ENCODE measurements at regions not wholly inside any gene's neighbourhood (a gene's known extent, or its start where the extent isn't known, plus 50 kb on each side); places are given as distances from the start of the nearest gene placed in this dataset.

GRCh38 chr10:2917926-2918325 lies 149.4 kb upstream of the PFKP start:
- DNase-seq (no peak), ATAC-seq (ENCODE audit: insufficient read depth, low read depth) (no peak)
- no peaks in the 10 kb centered on the region for H3K27me3 ChIP-seq (ENCODE audit: insufficient read depth, low read length, poor library complexity)
- H3K79me2 ChIP-seq (ENCODE audit: insufficient read depth, low read length), result no peaks in the 10 kb centered on the region
- no peaks in the 10 kb centered on the region for H3K9me3 ChIP-seq (ENCODE audit: insufficient read depth, low read length, severe bottlenecking)
- no peak overlapping the region for H2AFZ ChIP-seq (ENCODE audit: low read depth, low read length)
- no peak overlapping the region for H3K9ac ChIP-seq (ENCODE audit: low read depth, low read length)
- H3K36me3 ChIP-seq (ENCODE audit: insufficient read depth, low read length), result no peaks in the 10 kb centered on the region
- H3K4me3 ChIP-seq (ENCODE audit: low read depth in 1 of 2, low read length in 2 of 2), result no peak overlapping the region
- peaks cover 47% of the 10 kb centered on the region for H3K4me1 ChIP-seq (ENCODE audit: insufficient read depth, low read length)
- no peaks in the 10 kb centered on the region for H4K20me1 ChIP-seq (ENCODE audit: insufficient read depth, low read length)
- H3K27ac ChIP-seq (ENCODE audit: low read length), result peak overlapping the region; percentile 24; the same call in 1 of the 2 replicates
- H3K4me2 ChIP-seq (ENCODE audit: insufficient read depth, low read length), result no peak overlapping the region
- TF ChIP-seq CTCF (IDR thresholded peaks at IDR 0.05; ENCODE audit: borderline replicate concordance, extremely low read depth, low read length, poor library complexity, severe bottlenecking), result no peak
- TF ChIP-seq EZH2 (IDR thresholded peaks at IDR 0.05; ENCODE audit: borderline replicate concordance, low read depth, low read length, severe bottlenecking), result no peak

GRCh38 chr10:2915412-2915811 lies 151.9 kb upstream of the PFKP start:
- Histone ChIP-seq H3K4me3 (ENCODE audit: low read depth in 1 of 2, low read length in 2 of 2) (no peak overlapping the region), H3K36me3 (ENCODE audit: insufficient read depth, low read length) (no peaks in the 10 kb centered on the region), H3K79me2 (ENCODE audit: insufficient read depth, low read length) (no peaks in the 10 kb centered on the region), H2AFZ (ENCODE audit: low read depth, low read length) (no peak overlapping the region), H3K4me2 (ENCODE audit: insufficient read depth, low read length) (no peak overlapping the region), H4K20me1 (ENCODE audit: insufficient read depth, low read length) (no peaks in the 10 kb centered on the region), H3K27ac (ENCODE audit: low read length) (peak overlapping the region; percentile 52; the same call in 1 of the 2 replicates), H3K27me3 (ENCODE audit: insufficient read depth, low read length, poor library complexity) (no peaks in the 10 kb centered on the region), H3K9me3 (ENCODE audit: insufficient read depth, low read length, severe bottlenecking) (no peaks in the 10 kb centered on the region), H3K9ac (ENCODE audit: low read depth, low read length) (no peak overlapping the region), H3K4me1 (ENCODE audit: insufficient read depth, low read length) (peaks cover 48% of the 10 kb centered on the region)
- no peak for ATAC-seq (ENCODE audit: insufficient read depth, low read depth)
- DNase-seq, result no peak
- TF ChIP-seq CTCF (IDR thresholded peaks at IDR 0.05; ENCODE audit: borderline replicate concordance, extremely low read depth, low read length, poor library complexity, severe bottlenecking) (no peak), EZH2 (IDR thresholded peaks at IDR 0.05; ENCODE audit: borderline replicate concordance, low read depth, low read length, severe bottlenecking) (no peak)

- Histone ChIP-seq H3K27ac (ENCODE audit: low read length) (no peak overlapping the region), H3K4me2 (ENCODE audit: insufficient read depth, low read length) (no peak overlapping the region), H2AFZ (ENCODE audit: low read depth, low read length) (no peak overlapping the region), H3K27me3 (ENCODE audit: insufficient read depth, low read length, poor library complexity) (no peaks in the 10 kb centered on the region), H3K9me3 (ENCODE audit: insufficient read depth, low read length, severe bottlenecking) (no peaks in the 10 kb centered on the region), H4K20me1 (ENCODE audit: insufficient read depth, low read length) (no peaks in the 10 kb centered on the region), H3K79me2 (ENCODE audit: insufficient read depth, low read length) (no peaks in the 10 kb centered on the region), H3K9ac (ENCODE audit: low read depth, low read length) (no peak overlapping the region), H3K4me3 (ENCODE audit: low read depth in 1 of 2, low read length in 2 of 2) (no peak overlapping the region), H3K36me3 (ENCODE audit: insufficient read depth, low read length) (no peaks in the 10 kb centered on the region), H3K4me1 (ENCODE audit: insufficient read depth, low read length) (peaks cover 48% of the 10 kb centered on the region)
- DNase-seq (no peak), ATAC-seq (ENCODE audit: insufficient read depth, low read depth) (no peak)
- no peak for TF ChIP-seq CTCF (IDR thresholded peaks at IDR 0.05; ENCODE audit: borderline replicate concordance, extremely low read depth, low read length, poor library complexity, severe bottlenecking)
Observed at GRCh38 chr10:2914741-2915140, 152.6 kb upstream of the PFKP start.

GRCh38 chr10:2913474-2913873 lies 153.9 kb upstream of the PFKP start:
- no peaks in the 10 kb centered on the region for H3K36me3 ChIP-seq (ENCODE audit: insufficient read depth, low read length)
- H3K27ac ChIP-seq (ENCODE audit: low read length), result 0 out of 2 replicates have a peak overlapping the region, but pooled peaks have one; percentile 94
- no peak for TF ChIP-seq CTCF (IDR thresholded peaks at IDR 0.05; ENCODE audit: borderline replicate concordance, extremely low read depth, low read length, poor library complexity, severe bottlenecking)
- no peak for TF ChIP-seq EZH2 (IDR thresholded peaks at IDR 0.05; ENCODE audit: borderline replicate concordance, low read depth, low read length, severe bottlenecking)
- H3K4me2 ChIP-seq (ENCODE audit: insufficient read depth, low read length), result no peak overlapping the region
- no peaks in the 10 kb centered on the region for H3K9me3 ChIP-seq (ENCODE audit: insufficient read depth, low read length, severe bottlenecking)
- no peaks in the 10 kb centered on the region for H3K27me3 ChIP-seq (ENCODE audit: insufficient read depth, low read length, poor library complexity)
- H4K20me1 ChIP-seq (ENCODE audit: insufficient read depth, low read length), result no peaks in the 10 kb centered on the region
- peaks cover 56% of the 10 kb centered on the region for H3K4me1 ChIP-seq (ENCODE audit: insufficient read depth, low read length)
- H3K9ac ChIP-seq (ENCODE audit: low read depth, low read length), result no peak overlapping the region
- H3K4me3 ChIP-seq (ENCODE audit: low read depth in 1 of 2, low read length in 2 of 2), result no peak overlapping the region
- H2AFZ ChIP-seq (ENCODE audit: low read depth, low read length), result no peak overlapping the region
- DNase-seq, result no peak
- no peak for ATAC-seq (ENCODE audit: insufficient read depth, low read depth)
- H3K79me2 ChIP-seq (ENCODE audit: insufficient read depth, low read length), result no peaks in the 10 kb centered on the region

Measured in DND-41 (cell line).